KMS-11 (cell line): ENCODE measurements at regions not wholly inside any gene's neighbourhood (a gene's known extent, or its start where the extent isn't known, plus 50 kb on each side); places are given as distances from the start of the nearest gene placed in this dataset.

Source experiments
- H2AFZ ChIP-seq: fragments of 200-600 bp; sonication (generic); 2 replicates; pipeline ENCODE4 v1.6.1; 2016; ENCODE audit warnings: antibody characterized with exemption, mixed run types, low read depth
- H3K27ac ChIP-seq: fragments of 200-600 bp; sonication (generic); 2 replicates; pipeline ENCODE4 v1.6.1; 2016; ENCODE audit warnings: mild to moderate bottlenecking, mixed run types
- H3K27me3 ChIP-seq: fragments of 200-600 bp; sonication (generic); 2 replicates; pipeline ENCODE4 v1.6.1; 2017; ENCODE audit warnings: mild to moderate bottlenecking, low read depth, mixed run types, moderate library complexity; ENCODE audit not compliant: insufficient read depth
- H3K36me3 ChIP-seq: fragments of 200-600 bp; sonication (generic); 2 replicates; pipeline ENCODE4 v1.6.1; 2017; ENCODE audit warnings: mild to moderate bottlenecking, mixed run types; ENCODE audit not compliant: insufficient read depth
- H3K4me1 ChIP-seq: fragments of 200-600 bp; sonication (generic); 2 replicates; pipeline ENCODE4 v1.6.1; 2016; ENCODE audit warnings: mild to moderate bottlenecking, low read depth, mixed run types; ENCODE audit not compliant: poor library complexity, severe bottlenecking
- H3K4me2 ChIP-seq: fragments of 200-600 bp; sonication (generic); 2 replicates; pipeline ENCODE4 v1.7.0; 2016; ENCODE audit warnings: mild to moderate bottlenecking, mixed run types
- H3K4me3 ChIP-seq: fragments of 200-600 bp; sonication (generic); IDR thresholded peaks from 2 replicates; pipeline ENCODE4 v1.6.1; 2017; ENCODE audit warnings: low read depth, low read length, mixed read lengths; ENCODE audit not compliant: insufficient read depth
- H3K79me2 ChIP-seq: fragments of 200-600 bp; sonication (generic); 2 replicates; pipeline ENCODE4 v1.6.1; 2016; ENCODE audit warnings: low read depth, mixed run types; ENCODE audit not compliant: insufficient read depth
- H3K9ac ChIP-seq: fragments of 200-600 bp; sonication (generic); 2 replicates; pipeline ENCODE4 v1.6.1; 2016; ENCODE audit warnings: mild to moderate bottlenecking, mixed run types
- H4K20me1 ChIP-seq: fragments of 200-600 bp; sonication (generic); 2 replicates; pipeline ENCODE4 v1.6.1; 2016; ENCODE audit warnings: mild to moderate bottlenecking, mixed run types; ENCODE audit not compliant: insufficient read depth
- TF ChIP-seq, protein P1 (sequence below): fragments of 200-600 bp; sonication (generic); conservative IDR thresholded peaks from 2 replicates; pipeline ENCODE4 v1.6.1; 2017; ENCODE audit warnings: low read depth, mild to moderate bottlenecking, antibody characterized with exemption, low read length, moderate library complexity, mixed read lengths

DNA sequence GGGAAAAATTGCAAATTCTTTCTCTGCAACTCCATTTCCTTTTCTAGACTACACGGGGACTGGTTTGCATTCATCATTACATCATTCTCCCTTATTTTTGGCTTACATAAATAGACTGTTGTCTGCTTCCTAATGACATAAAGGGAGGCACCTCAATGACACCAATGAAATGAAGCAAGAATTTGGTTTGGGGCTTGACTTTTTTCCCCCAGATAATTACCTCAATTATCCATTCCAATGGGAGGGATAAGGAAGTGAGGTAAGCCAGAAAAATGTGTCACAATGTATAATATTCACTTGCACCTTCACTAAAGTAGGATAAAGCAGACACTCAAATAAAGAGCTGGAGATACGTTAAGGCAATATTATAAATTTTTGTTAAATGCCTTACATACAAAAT lies 240.6 kb upstream of the GRIP1 start:
- H3K4me3 ChIP-seq, result no peak overlapping the region
- H3K4me2 ChIP-seq, result no peak overlapping the region
- TF ChIP-seq, protein P1, sequence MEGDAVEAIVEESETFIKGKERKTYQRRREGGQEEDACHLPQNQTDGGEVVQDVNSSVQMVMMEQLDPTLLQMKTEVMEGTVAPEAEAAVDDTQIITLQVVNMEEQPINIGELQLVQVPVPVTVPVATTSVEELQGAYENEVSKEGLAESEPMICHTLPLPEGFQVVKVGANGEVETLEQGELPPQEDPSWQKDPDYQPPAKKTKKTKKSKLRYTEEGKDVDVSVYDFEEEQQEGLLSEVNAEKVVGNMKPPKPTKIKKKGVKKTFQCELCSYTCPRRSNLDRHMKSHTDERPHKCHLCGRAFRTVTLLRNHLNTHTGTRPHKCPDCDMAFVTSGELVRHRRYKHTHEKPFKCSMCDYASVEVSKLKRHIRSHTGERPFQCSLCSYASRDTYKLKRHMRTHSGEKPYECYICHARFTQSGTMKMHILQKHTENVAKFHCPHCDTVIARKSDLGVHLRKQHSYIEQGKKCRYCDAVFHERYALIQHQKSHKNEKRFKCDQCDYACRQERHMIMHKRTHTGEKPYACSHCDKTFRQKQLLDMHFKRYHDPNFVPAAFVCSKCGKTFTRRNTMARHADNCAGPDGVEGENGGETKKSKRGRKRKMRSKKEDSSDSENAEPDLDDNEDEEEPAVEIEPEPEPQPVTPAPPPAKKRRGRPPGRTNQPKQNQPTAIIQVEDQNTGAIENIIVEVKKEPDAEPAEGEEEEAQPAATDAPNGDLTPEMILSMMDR, result no peak
- H4K20me1 ChIP-seq, result no peaks in the 10 kb centered on the region
- no peaks in the 10 kb centered on the region for H3K79me2 ChIP-seq
- no peak overlapping the region for H3K27ac ChIP-seq
- H3K36me3 ChIP-seq, result no peaks in the 10 kb centered on the region
- no peaks in the 10 kb centered on the region for H3K4me1 ChIP-seq
- no peak overlapping the region for H2AFZ ChIP-seq
- no peak overlapping the region for H3K9ac ChIP-seq
- H3K27me3 ChIP-seq, result no peaks in the 10 kb centered on the region

DNA sequence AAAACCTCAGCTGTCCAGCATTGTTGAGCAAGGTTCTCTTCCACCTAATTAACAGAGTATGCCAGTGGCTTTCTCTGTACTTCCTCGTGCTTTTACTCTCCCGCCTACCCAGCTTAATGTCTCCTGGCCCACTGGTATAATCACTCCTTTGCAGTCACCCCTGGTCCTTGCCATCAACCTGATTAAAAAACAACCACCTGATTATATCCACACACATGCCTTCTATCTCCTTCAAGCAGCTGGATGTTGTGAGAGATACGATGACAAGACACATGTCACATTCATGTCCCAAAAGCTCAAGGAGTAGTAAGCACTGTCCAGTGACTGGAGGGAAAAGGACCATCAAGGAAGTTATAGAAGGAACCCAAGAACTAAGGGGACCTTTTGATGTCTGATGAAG lies 241.3 kb upstream of the GRIP1 start:
- Histone ChIP-seq H3K4me3 (no peak overlapping the region), H3K9ac (no peak overlapping the region), H4K20me1 (no peaks in the 10 kb centered on the region), H3K27ac (no peak overlapping the region), H3K79me2 (no peaks in the 10 kb centered on the region), H2AFZ (no peak overlapping the region), H3K4me1 (no peaks in the 10 kb centered on the region), H3K27me3 (no peaks in the 10 kb centered on the region), H3K36me3 (no peaks in the 10 kb centered on the region), H3K4me2 (no peak overlapping the region)
- TF ChIP-seq, protein P1, result no peak

DNA sequence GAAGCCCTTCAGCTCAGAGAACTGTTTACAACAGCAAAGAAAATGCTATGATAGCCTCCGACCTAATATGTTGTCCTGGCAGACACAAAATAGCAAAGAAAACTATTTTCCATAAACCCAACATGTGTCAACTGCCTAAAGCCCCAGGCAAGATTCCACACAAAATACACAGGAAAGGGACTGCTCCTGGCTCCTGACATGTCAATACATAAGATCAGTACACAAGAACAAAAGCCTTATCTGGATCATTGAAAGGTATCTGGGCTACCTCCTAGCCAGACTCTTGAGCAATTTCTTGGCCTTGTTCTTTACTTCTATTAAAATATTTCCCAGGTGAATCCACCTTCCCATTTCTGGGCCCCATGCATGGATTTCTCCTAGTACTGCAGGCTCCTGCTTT lies 242.3 kb upstream of the GRIP1 start:
- Histone ChIP-seq H4K20me1 (no peaks in the 10 kb centered on the region), H3K27me3 (no peaks in the 10 kb centered on the region), H3K4me3 (no peak overlapping the region), H2AFZ (no peak overlapping the region), H3K27ac (no peak overlapping the region), H3K4me2 (no peak overlapping the region), H3K4me1 (no peaks in the 10 kb centered on the region), H3K9ac (no peak overlapping the region), H3K79me2 (no peaks in the 10 kb centered on the region), H3K36me3 (no peaks in the 10 kb centered on the region)
- TF ChIP-seq, protein P1, result no peak

DNA sequence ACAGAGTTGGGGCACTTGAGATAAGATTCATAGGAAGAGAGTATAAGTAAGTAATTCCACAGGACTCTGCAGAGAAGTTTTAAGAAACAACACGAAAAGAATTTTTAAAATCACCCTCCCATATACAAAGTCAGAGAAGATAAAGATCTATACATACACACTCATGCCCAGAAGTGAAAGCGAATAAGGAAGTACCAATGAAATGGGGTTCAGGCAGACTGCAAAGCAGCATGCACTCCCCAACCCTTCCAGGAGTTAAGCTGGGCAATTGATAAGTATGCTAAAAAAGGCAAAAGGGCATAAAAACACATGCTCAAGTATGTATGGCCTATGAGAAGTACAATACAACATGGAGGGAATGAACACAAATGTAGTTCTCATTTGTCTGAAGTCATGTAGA lies 246.2 kb upstream of the GRIP1 start:
- Histone ChIP-seq H2AFZ (no peak overlapping the region), H3K9ac (no peak overlapping the region), H3K36me3 (no peaks in the 10 kb centered on the region), H3K4me2 (no peak overlapping the region), H3K4me1 (no peaks in the 10 kb centered on the region), H3K27ac (no peak overlapping the region), H3K27me3 (no peaks in the 10 kb centered on the region), H3K79me2 (no peaks in the 10 kb centered on the region), H3K4me3 (no peak overlapping the region), H4K20me1 (no peaks in the 10 kb centered on the region)
- TF ChIP-seq, protein P1, result no peak

DNA sequence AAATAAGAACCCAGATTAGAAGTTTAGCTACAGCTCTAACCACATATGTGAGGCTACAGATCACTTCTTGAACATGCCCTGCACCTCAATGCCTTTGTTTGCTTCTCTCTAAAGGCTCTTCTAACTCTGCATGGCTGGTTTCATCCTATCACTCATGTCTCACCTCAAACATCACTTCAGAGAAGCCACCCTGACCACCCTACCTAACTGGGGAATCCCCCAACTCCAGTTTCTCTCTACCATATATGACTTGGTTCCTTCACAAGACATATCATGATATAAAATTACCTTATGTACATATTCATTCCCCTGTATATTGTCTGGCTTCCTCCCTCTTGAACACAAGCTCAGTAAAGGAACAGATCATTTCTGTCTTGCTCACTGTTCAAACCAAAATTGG lies 250.2 kb upstream of the GRIP1 start:
- no peaks in the 10 kb centered on the region for H3K27me3 ChIP-seq
- no peak overlapping the region for H2AFZ ChIP-seq
- no peak overlapping the region for H3K4me2 ChIP-seq
- no peaks in the 10 kb centered on the region for H3K36me3 ChIP-seq
- no peaks in the 10 kb centered on the region for H3K79me2 ChIP-seq
- H3K9ac ChIP-seq, result no peak overlapping the region
- no peak overlapping the region for H3K27ac ChIP-seq
- no peak overlapping the region for H3K4me3 ChIP-seq
- TF ChIP-seq, protein P1, result no peak
- no peaks in the 10 kb centered on the region for H3K4me1 ChIP-seq
- H4K20me1 ChIP-seq, result no peaks in the 10 kb centered on the region
